ENCODE measurements at regions not wholly inside any gene's neighbourhood (a gene's known extent, or its start where the extent isn't known, plus 50 kb on each side); places are given as distances from the start of the nearest gene placed in this dataset.

GRCh38 chr18:51248685-51249084 lies 51.2 kb upstream of the MEX3C start:
- H3K4me3 ChIP-seq (ENCODE audit: low read depth, low read length) = no peak overlapping the region
- Mint-ChIP-seq H3K9me3 (peaks cover 0 to 4% (median 0%) of the 10 kb centered on the region in 7 donors), H3K27ac (no peak overlapping the region), H3K4me1 (no peaks in the 10 kb centered on the region), H3K36me3 (peaks cover 4% of the 10 kb centered on the region), H3K4me3 (no peak overlapping the region), H3K27me3 (peaks cover 6% of the 10 kb centered on the region)
- no peak overlapping the region for H3K27ac ChIP-seq (ENCODE audit: insufficient read depth, low read length, poor library complexity, severe bottlenecking)
- H3K9me3 ChIP-seq (ENCODE audit: control insufficient read depth in 2 of 2, low read length in 2 of 2) = no peaks in the 10 kb centered on the region
- H3K36me3 ChIP-seq (ENCODE audit: control insufficient read depth, insufficient read depth, low read length) = no peaks in the 10 kb centered on the region
- DNase-seq (no peak), ATAC-seq (ENCODE audit: low read depth in 2 of 2) (no peak)
- no peaks in the 10 kb centered on the region for H3K4me1 ChIP-seq (ENCODE audit: control insufficient read depth, insufficient read depth, low read length, poor library complexity, severe bottlenecking)
- no peaks in the 10 kb centered on the region for H3K27me3 ChIP-seq (ENCODE audit: control insufficient read depth, insufficient read depth, low read length)

- peaks cover 7% of the 10 kb centered on the region for H3K27me3 Mint-ChIP-seq
- Histone ChIP-seq H3K4me3 (ENCODE audit: low read depth, low read length) (no peak overlapping the region), H3K4me1 (ENCODE audit: control insufficient read depth, insufficient read depth, low read length, poor library complexity, severe bottlenecking) (no peaks in the 10 kb centered on the region), H3K36me3 (ENCODE audit: control insufficient read depth, insufficient read depth, low read length) (no peaks in the 10 kb centered on the region), H3K27me3 (ENCODE audit: control insufficient read depth, insufficient read depth, low read length) (no peaks in the 10 kb centered on the region), H3K9me3 (ENCODE audit: control insufficient read depth in 2 of 2, low read length in 2 of 2) (no peaks in the 10 kb centered on the region), H3K27ac (ENCODE audit: insufficient read depth, low read length, poor library complexity, severe bottlenecking) (no peak overlapping the region)
- no peaks in the 10 kb centered on the region for H3K4me1 Mint-ChIP-seq
- DNase-seq = no peak
- peaks cover 0 to 4% (median 0%) of the 10 kb centered on the region in 7 donors for H3K9me3 Mint-ChIP-seq
- H3K4me3 Mint-ChIP-seq = no peak overlapping the region
- ATAC-seq (ENCODE audit: low read depth in 2 of 2) = no peak
- peaks cover 4% of the 10 kb centered on the region for H3K36me3 Mint-ChIP-seq
- H3K27ac Mint-ChIP-seq = no peak overlapping the region
Measured at GRCh38 chr18:51250006-51250405, 52.5 kb upstream of the MEX3C start.

- Mint-ChIP-seq H3K27me3 (peaks cover 13% of the 10 kb centered on the region), H3K27ac (no peak overlapping the region), H3K9me3 (no peaks in the 10 kb centered on the region), H3K4me3 (no peak overlapping the region), H3K4me1 (no peaks in the 10 kb centered on the region), H3K36me3 (peaks cover 4% of the 10 kb centered on the region)
- no peak for DNase-seq
- Histone ChIP-seq H3K4me1 (ENCODE audit: control insufficient read depth, insufficient read depth, low read length, poor library complexity, severe bottlenecking) (no peaks in the 10 kb centered on the region), H3K4me3 (ENCODE audit: low read depth, low read length) (no peak overlapping the region), H3K27ac (ENCODE audit: insufficient read depth, low read length, poor library complexity, severe bottlenecking) (no peak overlapping the region), H3K27me3 (ENCODE audit: control insufficient read depth, insufficient read depth, low read length) (no peaks in the 10 kb centered on the region), H3K36me3 (ENCODE audit: control insufficient read depth, insufficient read depth, low read length) (no peaks in the 10 kb centered on the region), H3K9me3 (ENCODE audit: control insufficient read depth in 2 of 2, low read length in 2 of 2) (no peaks in the 10 kb centered on the region)
- ATAC-seq (ENCODE audit: low read depth in 2 of 2) = no peak
Measured at GRCh38 chr18:51250458-51251024, 53.1 kb upstream of the MEX3C start.

GRCh38 chr18:51251625-51252024 lies 54.1 kb upstream of the MEX3C start:
- H3K27me3 Mint-ChIP-seq = peaks cover 15% of the 10 kb centered on the region
- Histone ChIP-seq H3K27me3 (ENCODE audit: control insufficient read depth, insufficient read depth, low read length) (no peaks in the 10 kb centered on the region), H3K36me3 (ENCODE audit: control insufficient read depth, insufficient read depth, low read length) (no peaks in the 10 kb centered on the region), H3K4me3 (ENCODE audit: low read depth, low read length) (no peak overlapping the region), H3K9me3 (ENCODE audit: control insufficient read depth in 2 of 2, low read length in 2 of 2) (no peaks in the 10 kb centered on the region), H3K4me1 (ENCODE audit: control insufficient read depth, insufficient read depth, low read length, poor library complexity, severe bottlenecking) (no peaks in the 10 kb centered on the region), H3K27ac (ENCODE audit: insufficient read depth, low read length, poor library complexity, severe bottlenecking) (no peak overlapping the region)
- H3K36me3 Mint-ChIP-seq = peaks cover 4% of the 10 kb centered on the region
- no peaks in the 10 kb centered on the region for H3K4me1 Mint-ChIP-seq
- ATAC-seq (ENCODE audit: low read depth in 2 of 2) = peak in 1 of 2 donors; percentile 56
- DNase-seq = no peak
- H3K27ac Mint-ChIP-seq = peak overlapping the region in 1 of 3 donors; percentile 8
- no peak overlapping the region for H3K4me3 Mint-ChIP-seq
- no peaks in the 10 kb centered on the region for H3K9me3 Mint-ChIP-seq

GRCh38 chr18:51253476-51253875 lies 56.0 kb upstream of the MEX3C start:
- H3K27me3 Mint-ChIP-seq = peaks cover 28% of the 10 kb centered on the region
- H3K9me3 ChIP-seq (ENCODE audit: control insufficient read depth in 2 of 2, low read length in 2 of 2) = no peaks in the 10 kb centered on the region
- no peak overlapping the region for H3K4me3 Mint-ChIP-seq
- no peaks in the 10 kb centered on the region for H3K4me1 ChIP-seq (ENCODE audit: control insufficient read depth, insufficient read depth, low read length, poor library complexity, severe bottlenecking)
- H3K4me3 ChIP-seq (ENCODE audit: low read depth, low read length) = no peak overlapping the region
- no peak for ATAC-seq (ENCODE audit: low read depth in 2 of 2)
- H3K27ac ChIP-seq (ENCODE audit: insufficient read depth, low read length, poor library complexity, severe bottlenecking) = no peak overlapping the region
- H3K27me3 ChIP-seq (ENCODE audit: control insufficient read depth, insufficient read depth, low read length) = no peaks in the 10 kb centered on the region
- DNase-seq = no peak
- no peaks in the 10 kb centered on the region for H3K4me1 Mint-ChIP-seq
- no peaks in the 10 kb centered on the region for H3K36me3 ChIP-seq (ENCODE audit: control insufficient read depth, insufficient read depth, low read length)
- peaks cover 0 to 2% (median 0%) of the 10 kb centered on the region in 7 donors for H3K9me3 Mint-ChIP-seq
- no peaks in the 10 kb centered on the region for H3K36me3 Mint-ChIP-seq
- H3K27ac Mint-ChIP-seq = no peak overlapping the region

- DNase-seq (no peak), ATAC-seq (ENCODE audit: low read depth in 2 of 2) (no peak)
- Mint-ChIP-seq H3K4me3 (no peak overlapping the region), H3K27ac (no peak overlapping the region), H3K9me3 (peaks cover 0 to 2% (median 0%) of the 10 kb centered on the region in 7 donors), H3K27me3 (peaks cover 28% of the 10 kb centered on the region), H3K36me3 (no peaks in the 10 kb centered on the region), H3K4me1 (no peaks in the 10 kb centered on the region)
- Histone ChIP-seq H3K27me3 (ENCODE audit: control insufficient read depth, insufficient read depth, low read length) (no peaks in the 10 kb centered on the region), H3K4me1 (ENCODE audit: control insufficient read depth, insufficient read depth, low read length, poor library complexity, severe bottlenecking) (no peaks in the 10 kb centered on the region), H3K27ac (ENCODE audit: insufficient read depth, low read length, poor library complexity, severe bottlenecking) (no peak overlapping the region), H3K4me3 (ENCODE audit: low read depth, low read length) (no peak overlapping the region), H3K9me3 (ENCODE audit: control insufficient read depth in 2 of 2, low read length in 2 of 2) (no peaks in the 10 kb centered on the region), H3K36me3 (ENCODE audit: control insufficient read depth, insufficient read depth, low read length) (no peaks in the 10 kb centered on the region)
Measured at GRCh38 chr18:51255693-51256092, 58.2 kb upstream of the MEX3C start.

- H3K27me3 ChIP-seq (ENCODE audit: control insufficient read depth, insufficient read depth, low read length) = no peaks in the 10 kb centered on the region
- no peaks in the 10 kb centered on the region for H3K36me3 Mint-ChIP-seq
- no peak overlapping the region for H3K4me3 ChIP-seq (ENCODE audit: low read depth, low read length)
- ATAC-seq (ENCODE audit: low read depth in 2 of 2) (no peak), DNase-seq (no peak)
- H3K36me3 ChIP-seq (ENCODE audit: control insufficient read depth, insufficient read depth, low read length) = no peaks in the 10 kb centered on the region
- no peak overlapping the region for H3K4me3 Mint-ChIP-seq
- no peak overlapping the region for H3K27ac ChIP-seq (ENCODE audit: insufficient read depth, low read length, poor library complexity, severe bottlenecking)
- H3K9me3 Mint-ChIP-seq = peaks cover 0 to 2% (median 0%) of the 10 kb centered on the region in 7 donors
- no peak overlapping the region for H3K27ac Mint-ChIP-seq
- H3K9me3 ChIP-seq (ENCODE audit: control insufficient read depth in 2 of 2, low read length in 2 of 2) = no peaks in the 10 kb centered on the region
- no peaks in the 10 kb centered on the region for H3K4me1 Mint-ChIP-seq
- peaks cover 29% of the 10 kb centered on the region for H3K27me3 Mint-ChIP-seq
- no peaks in the 10 kb centered on the region for H3K4me1 ChIP-seq (ENCODE audit: control insufficient read depth, insufficient read depth, low read length, poor library complexity, severe bottlenecking)
Measured at GRCh38 chr18:51257150-51257549, 59.7 kb upstream of the MEX3C start.

GRCh38 chr18:51260118-51260517 lies 62.6 kb upstream of the MEX3C start:
- H3K36me3 ChIP-seq (ENCODE audit: control insufficient read depth, insufficient read depth, low read length) = no peaks in the 10 kb centered on the region
- peaks cover 0 to 2% (median 0%) of the 10 kb centered on the region in 7 donors for H3K9me3 Mint-ChIP-seq
- H3K4me3 Mint-ChIP-seq = no peak overlapping the region
- no peaks in the 10 kb centered on the region for H3K36me3 Mint-ChIP-seq
- no peaks in the 10 kb centered on the region for H3K4me1 ChIP-seq (ENCODE audit: control insufficient read depth, insufficient read depth, low read length, poor library complexity, severe bottlenecking)
- no peak overlapping the region for H3K27ac Mint-ChIP-seq
- no peak for ATAC-seq (ENCODE audit: low read depth in 2 of 2)
- peaks cover 26% of the 10 kb centered on the region for H3K27me3 Mint-ChIP-seq
- H3K9me3 ChIP-seq (ENCODE audit: control insufficient read depth in 2 of 2, low read length in 2 of 2) = no peaks in the 10 kb centered on the region
- H3K4me1 Mint-ChIP-seq = no peaks in the 10 kb centered on the region
- DNase-seq = no peak
- no peaks in the 10 kb centered on the region for H3K27me3 ChIP-seq (ENCODE audit: control insufficient read depth, insufficient read depth, low read length)
- no peak overlapping the region for H3K27ac ChIP-seq (ENCODE audit: insufficient read depth, low read length, poor library complexity, severe bottlenecking)
- no peak overlapping the region for H3K4me3 ChIP-seq (ENCODE audit: low read depth, low read length)
